Peyer's patch (tissue), 4 donors: ENCODE measurements at regions not wholly inside any gene's neighbourhood (a gene's known extent, or its start where the extent isn't known, plus 50 kb on each side); places are given as distances from the start of the nearest gene placed in this dataset.

Experiments
- CTCF ChIP-seq, 6 experiments: fragments of 450-650 bp in 4 of 6; fragments of 200-600 bp in 2 of 6; sonication (generic) in 1 of 6; IDR thresholded peaks; one replicate each; pipeline ENCODE4 v1.5.1; 2017 to 2019; ENCODE audit warnings: antibody characterized with exemption in 6 of 6, mild to moderate bottlenecking in 3 of 6, moderate library complexity in 1 of 6
- POLR2A ChIP-seq, 2 donors: fragments of 450-650 bp; IDR thresholded peaks; one replicate each; pipeline ENCODE4 v1.5.1; 2017; ENCODE audit warnings: antibody characterized with exemption in 2 of 2, mild to moderate bottlenecking in 2 of 2, moderate library complexity in 2 of 2

GRCh38 chr11:37988031-37988430 lies 1390.0 kb upstream of the RAG2 start:
- TF ChIP-seq POLR2A (IDR thresholded peaks at IDR 0.05), result no peak
- TF ChIP-seq CTCF (IDR thresholded peaks at IDR 0.05), result no peak
